ENCODE measurements at regions not wholly inside any gene's neighbourhood (a gene's known extent, or its start where the extent isn't known, plus 50 kb on each side); places are given as distances from the start of the nearest gene placed in this dataset.

DNA sequence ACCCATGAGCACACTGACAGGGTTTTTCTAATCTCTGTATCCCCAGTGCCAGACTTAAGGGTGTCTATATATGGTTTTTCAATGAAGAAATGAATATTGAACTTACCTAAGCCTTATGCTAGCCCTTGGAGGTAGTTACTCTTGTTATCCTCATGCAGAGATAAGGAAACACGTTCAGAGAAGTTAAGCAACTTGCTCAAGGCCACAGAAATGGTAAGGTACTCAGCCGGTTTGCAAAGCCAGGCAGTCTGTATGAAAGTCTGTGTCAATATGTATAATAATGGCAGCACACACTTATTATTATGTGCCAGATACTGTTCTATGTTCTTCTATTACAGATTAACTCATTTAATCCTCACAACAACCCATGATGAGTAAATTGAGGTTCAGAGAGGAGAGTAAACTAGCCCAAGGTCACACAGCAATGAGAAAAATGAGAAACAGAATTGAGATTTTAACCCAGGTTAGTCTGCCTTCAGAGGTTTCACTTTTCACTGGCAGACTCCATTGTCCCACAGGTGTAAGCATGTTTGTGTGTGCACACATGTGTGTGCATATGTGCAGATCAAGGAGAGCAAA is 54.6 kb upstream of the CSF3R start:
- Histone ChIP-seq H3K27ac (no peak overlapping the region), H3K36me3 (no peaks in the 10 kb centered on the region), H3K4me1 (no peaks in the 10 kb centered on the region), H3K4me3 (no peak overlapping the region), H3K27me3 (peaks cover 5% of the 10 kb centered on the region), H3K9me3 (no peaks in the 10 kb centered on the region)
- in situ Hi-C loops (cut with MboI; ENCODE audit: low pct_ligation_motif_present in 1 of 4, low pct_unique_long_range_greater_than_20kb in 1 of 4, low sequenced_read_pairs in 3 of 4) (no loop called here), intact Hi-C loops (cut with DNase I; ENCODE audit: low total_unique reads) (no loop called here)
- WGBS, 2 donors (ENCODE audit: low coverage in 1 of 2) = 28 to 57% methylated on average over 1 to 2 of the region's 2 CpGs
- TF ChIP-seq POLR2A (IDR thresholded peaks at IDR 0.05) (no peak), POLR2AphosphoS5 (IDR thresholded peaks at IDR 0.05) (no peak), EP300 (IDR thresholded peaks at IDR 0.05; ENCODE audit: low read depth) (no peak)
- TF ChIP-seq, protein P1, sequence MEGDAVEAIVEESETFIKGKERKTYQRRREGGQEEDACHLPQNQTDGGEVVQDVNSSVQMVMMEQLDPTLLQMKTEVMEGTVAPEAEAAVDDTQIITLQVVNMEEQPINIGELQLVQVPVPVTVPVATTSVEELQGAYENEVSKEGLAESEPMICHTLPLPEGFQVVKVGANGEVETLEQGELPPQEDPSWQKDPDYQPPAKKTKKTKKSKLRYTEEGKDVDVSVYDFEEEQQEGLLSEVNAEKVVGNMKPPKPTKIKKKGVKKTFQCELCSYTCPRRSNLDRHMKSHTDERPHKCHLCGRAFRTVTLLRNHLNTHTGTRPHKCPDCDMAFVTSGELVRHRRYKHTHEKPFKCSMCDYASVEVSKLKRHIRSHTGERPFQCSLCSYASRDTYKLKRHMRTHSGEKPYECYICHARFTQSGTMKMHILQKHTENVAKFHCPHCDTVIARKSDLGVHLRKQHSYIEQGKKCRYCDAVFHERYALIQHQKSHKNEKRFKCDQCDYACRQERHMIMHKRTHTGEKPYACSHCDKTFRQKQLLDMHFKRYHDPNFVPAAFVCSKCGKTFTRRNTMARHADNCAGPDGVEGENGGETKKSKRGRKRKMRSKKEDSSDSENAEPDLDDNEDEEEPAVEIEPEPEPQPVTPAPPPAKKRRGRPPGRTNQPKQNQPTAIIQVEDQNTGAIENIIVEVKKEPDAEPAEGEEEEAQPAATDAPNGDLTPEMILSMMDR (IDR thresholded peaks at IDR 0.05) = no peak
- no peak for DNase-seq

DNA sequence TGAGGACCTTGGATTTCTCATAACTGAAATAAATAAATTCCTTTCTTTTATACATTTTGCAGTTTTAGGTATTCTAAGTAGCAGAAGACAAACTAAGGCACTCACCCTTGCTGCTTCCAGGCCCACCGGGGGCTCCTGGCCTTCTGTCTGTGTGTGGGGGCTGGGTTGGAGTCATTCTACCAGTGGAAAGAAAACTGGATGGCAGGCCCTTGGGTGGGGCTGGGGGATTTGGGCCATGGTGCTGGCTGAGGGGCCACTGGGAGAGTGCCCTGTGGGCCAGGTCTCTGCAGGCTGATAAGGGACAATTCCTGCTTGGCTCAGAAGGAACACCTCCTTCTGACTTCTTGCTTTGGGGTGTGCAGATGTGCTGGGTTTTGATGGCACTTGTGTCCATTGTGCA is 54.0 kb upstream of the CSF3R start:
- no peaks in the 10 kb centered on the region for H3K9me3 ChIP-seq
- TF ChIP-seq POLR2A (IDR thresholded peaks at IDR 0.05) = no peak
- no peak for TF ChIP-seq EP300 (IDR thresholded peaks at IDR 0.05; ENCODE audit: low read depth)
- TF ChIP-seq, protein P1 (IDR thresholded peaks at IDR 0.05) = no peak
- TF ChIP-seq POLR2AphosphoS5 (IDR thresholded peaks at IDR 0.05) = no peak
- no peaks in the 10 kb centered on the region for H3K36me3 ChIP-seq
- DNase-seq = no peak
- no peaks in the 10 kb centered on the region for H3K4me1 ChIP-seq
- intact Hi-C loops (cut with DNase I; ENCODE audit: low total_unique reads) = no loop called here
- no peaks in the 10 kb centered on the region for H3K27me3 ChIP-seq
- H3K4me3 ChIP-seq = no peak overlapping the region
- no peak overlapping the region for H3K27ac ChIP-seq
- in situ Hi-C loops (cut with MboI; ENCODE audit: low pct_ligation_motif_present in 1 of 4, low pct_unique_long_range_greater_than_20kb in 1 of 4, low sequenced_read_pairs in 3 of 4) = no loop called here
- WGBS, 2 donors (ENCODE audit: low coverage in 1 of 2) = 93% methylated on average over 1 of the region's 1 CpG; no CpG with 5 or more reads in 1 of the 2 donors

DNA sequence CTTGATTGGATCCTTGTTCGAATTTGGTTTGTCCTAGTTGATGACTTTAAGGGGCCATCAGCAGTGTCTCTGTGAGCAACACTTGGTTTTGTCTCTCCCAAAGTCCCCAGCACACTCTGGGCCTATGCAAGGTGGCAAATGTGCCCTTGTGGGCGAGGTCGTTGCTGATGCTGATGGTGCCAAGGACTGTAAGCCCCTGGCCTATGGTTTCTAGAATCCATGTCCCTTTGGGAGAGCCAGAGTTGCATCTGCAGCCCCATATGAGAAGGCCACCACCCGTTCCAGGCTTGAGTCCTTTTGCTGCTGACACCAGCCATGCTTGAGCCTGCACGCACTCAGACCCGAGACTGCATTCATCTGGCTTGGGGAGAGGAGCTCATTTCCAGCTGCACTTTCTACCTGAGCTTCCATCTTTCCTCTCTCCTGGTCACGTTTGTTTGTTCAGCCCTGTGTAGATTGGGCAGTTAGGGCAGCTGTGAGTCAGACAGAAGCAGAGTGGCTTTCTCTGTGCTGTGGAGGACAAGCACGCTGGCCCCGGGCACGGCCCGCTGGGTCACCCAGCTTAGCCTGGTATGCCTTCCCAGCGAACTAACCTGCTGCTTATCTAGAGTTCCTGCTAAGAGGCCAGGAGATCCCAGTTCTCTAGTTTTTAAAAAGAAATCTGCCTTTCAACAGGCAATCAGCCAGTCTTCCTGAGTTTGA is 52.1 kb upstream of the CSF3R start:
- Histone ChIP-seq H3K4me1 (no peaks in the 10 kb centered on the region), H3K36me3 (no peaks in the 10 kb centered on the region), H3K27me3 (no peaks in the 10 kb centered on the region), H3K4me3 (no peak overlapping the region), H3K9me3 (no peaks in the 10 kb centered on the region), H3K27ac (no peak overlapping the region)
- in situ Hi-C loops (cut with MboI; ENCODE audit: low pct_ligation_motif_present in 1 of 4, low pct_unique_long_range_greater_than_20kb in 1 of 4, low sequenced_read_pairs in 3 of 4) (no loop called here), intact Hi-C loops (cut with DNase I; ENCODE audit: low total_unique reads) (no loop called here)
- WGBS, 2 donors (ENCODE audit: low coverage in 1 of 2) = 65 to 74% methylated on average over 7 to 12 of the region's 12 CpGs
- DNase-seq = no peak
- no peak for TF ChIP-seq POLR2AphosphoS5 (IDR thresholded peaks at IDR 0.05)
- no peak for TF ChIP-seq EP300 (IDR thresholded peaks at IDR 0.05; ENCODE audit: low read depth)
- TF ChIP-seq, protein P1 (IDR thresholded peaks at IDR 0.05) = no peak
- TF ChIP-seq POLR2A (IDR thresholded peaks at IDR 0.05) = no peak

DNA sequence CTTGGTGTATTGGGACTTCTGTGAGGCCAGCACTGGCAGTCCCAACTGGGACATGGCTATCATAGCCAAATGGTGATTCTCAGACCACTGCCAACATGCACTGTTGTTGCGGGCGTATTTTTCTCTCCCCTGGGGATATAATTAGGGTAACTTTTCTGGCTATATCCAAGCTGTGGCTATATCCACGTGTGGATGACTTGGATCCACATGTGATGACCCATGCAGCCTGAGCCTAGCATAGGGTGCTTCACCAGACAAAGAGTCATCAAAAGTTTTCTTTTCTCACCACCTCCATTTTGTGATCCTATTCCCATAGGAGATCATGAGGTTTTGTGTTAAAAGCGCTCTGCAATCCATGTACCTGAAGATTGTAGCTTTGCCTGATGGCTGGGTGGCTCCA is 51.2 kb upstream of the CSF3R start:
- no peaks in the 10 kb centered on the region for H3K9me3 ChIP-seq
- no peaks in the 10 kb centered on the region for H3K36me3 ChIP-seq
- in situ Hi-C loops (cut with MboI; ENCODE audit: low pct_ligation_motif_present in 1 of 4, low pct_unique_long_range_greater_than_20kb in 1 of 4, low sequenced_read_pairs in 3 of 4) = no loop called here
- peaks cover 3% of the 10 kb centered on the region for H3K27me3 ChIP-seq
- intact Hi-C loops (cut with DNase I; ENCODE audit: low total_unique reads) = no loop called here
- DNase-seq = no peak
- no peaks in the 10 kb centered on the region for H3K4me1 ChIP-seq
- no peak for TF ChIP-seq POLR2A (IDR thresholded peaks at IDR 0.05)
- TF ChIP-seq POLR2AphosphoS5 (IDR thresholded peaks at IDR 0.05) = no peak
- no peak for TF ChIP-seq EP300 (IDR thresholded peaks at IDR 0.05; ENCODE audit: low read depth)
- TF ChIP-seq, protein P1 (IDR thresholded peaks at IDR 0.05) = no peak
- no peak overlapping the region for H3K4me3 ChIP-seq
- WGBS, 2 donors (ENCODE audit: low coverage in 1 of 2) = 70% methylated on average over 4 of the region's 4 CpGs; no CpG with 5 or more reads in 1 of the 2 donors
- no peak overlapping the region for H3K27ac ChIP-seq

All from transverse colon (tissue), 4 donors.